Omental fat pad (tissue), 3 donors: ENCODE measurements at regions not wholly inside any gene's neighbourhood (a gene's known extent, or its start where the extent isn't known, plus 50 kb on each side); places are given as distances from the start of the nearest gene placed in this dataset.
"Not testable (repeated sequence)": the region's sequence is repeated elsewhere in the genome, so short reads cannot be mapped to it uniquely, and the experiment has no call there.

Experiments
- ATAC-seq: fragments of 150-250 bp; one replicate; pipeline ENCODE4 v1.9.1; 2016; ENCODE audit warnings: mild to moderate bottlenecking, moderate library complexity; ENCODE audit not compliant: low FRiP score
- DNase-seq: peaks from one replicate; pipeline ENCODE4 v3.0.0-alpha.2; 2019; ENCODE audit warnings: low spot score
- CTCF ChIP-seq, 3 donors: fragments of 450-650 bp; IDR thresholded peaks; one replicate each; pipeline ENCODE4 v1.5.1; 2016 to 2017; ENCODE audit warnings: antibody characterized with exemption in 3 of 3, mild to moderate bottlenecking in 3 of 3, moderate library complexity in 2 of 3

- ATAC-seq: no peak
- TF ChIP-seq CTCF (IDR thresholded peaks at IDR 0.05): no peak
- no peak for DNase-seq
These were observed 146.9 kb upstream of the SLC1A3 start for GRCh38 chr5:36459176-36460135.

- DNase-seq (no peak), ATAC-seq (no peak)
- no peak for TF ChIP-seq CTCF (IDR thresholded peaks at IDR 0.05)
These were observed 143.9 kb upstream of the SLC1A3 start for GRCh38 chr5:36462295-36463021.

- DNase-seq, ATAC-seq: not testable (repeated sequence)
These were observed 130.5 kb upstream of the SLC1A3 start for GRCh38 chr5:36475942-36476341.

- ATAC-seq (no peak), DNase-seq (no peak)
These were observed 127.6 kb upstream of the SLC1A3 start for GRCh38 chr5:36478646-36479317.

GRCh38 chr5:36481454-36482120, 124.8 kb upstream of the SLC1A3 start:
- DNase-seq (no peak), ATAC-seq (no peak)
- no peak for TF ChIP-seq CTCF (IDR thresholded peaks at IDR 0.05)

More at GRCh38 chr5:36478646-36479317, 127.6 kb upstream of the SLC1A3 start:
- TF ChIP-seq CTCF (IDR thresholded peaks at IDR 0.05): no peak

GRCh38 chr5:36482812-36483211, 123.6 kb upstream of the SLC1A3 start:
- ATAC-seq: no peak
- DNase-seq: no peak
- no peak for TF ChIP-seq CTCF (IDR thresholded peaks at IDR 0.05)

GRCh38 chr5:36489505-36489904, 116.9 kb upstream of the SLC1A3 start:
- ATAC-seq (no peak), DNase-seq (no peak)
- no peak for TF ChIP-seq CTCF (IDR thresholded peaks at IDR 0.05)
